DMS 273 (cell line): ENCODE measurements at regions not wholly inside any gene's neighbourhood (a gene's known extent, or its start where the extent isn't known, plus 50 kb on each side); places are given as distances from the start of the nearest gene placed in this dataset.
"Not testable (repeated sequence)": the region's sequence is repeated elsewhere in the genome, so short reads cannot be mapped to it uniquely, and the experiment has no call there.

ENCODE experiments used
- DNase-seq: peaks from one replicate; lab custom pipeline; 2025; ENCODE audit not compliant: unreplicated experiment; lab: John Stamatoyannopoulos, UW

DNA sequence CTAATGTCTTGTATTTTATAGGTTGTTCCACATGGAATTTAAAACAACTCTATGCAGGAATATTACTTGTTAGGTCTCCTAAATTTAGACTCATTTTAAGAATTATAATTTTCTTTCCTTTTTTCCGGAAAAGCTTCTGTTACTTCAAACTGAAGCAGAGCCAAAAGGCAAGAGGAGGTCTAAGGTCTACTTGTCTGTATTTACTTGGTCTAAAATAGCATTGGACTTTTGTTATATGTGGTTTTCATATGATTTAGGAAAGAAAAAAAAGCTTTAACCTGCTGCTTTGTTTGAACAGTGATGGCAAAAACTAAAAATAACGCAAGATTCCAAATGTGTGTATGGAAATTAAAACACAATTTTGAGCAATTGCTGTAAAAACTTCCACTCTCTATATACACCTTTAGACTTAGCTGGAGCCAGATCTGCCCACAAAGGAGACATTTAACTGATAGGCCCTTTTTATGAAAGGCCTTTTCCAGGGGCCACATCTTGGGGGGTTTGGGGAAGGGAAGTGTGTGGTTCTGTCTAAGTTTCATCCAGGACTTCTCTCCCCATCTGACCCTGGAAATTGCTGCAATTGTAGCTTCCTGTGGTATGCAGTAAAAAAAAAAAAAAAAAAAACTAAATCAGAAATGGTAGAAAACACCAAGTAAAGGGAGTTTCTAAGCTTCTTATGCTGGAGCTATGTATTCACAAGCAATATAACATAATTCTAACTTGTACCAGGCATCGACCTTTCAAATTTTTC lies 307.7 kb upstream of the MEF2C start:
- DNase-seq = no peak

- no peak for DNase-seq
These were observed 305.0 kb upstream of the MEF2C start for GRCh38 chr5:89187883-89188465.

DNA sequence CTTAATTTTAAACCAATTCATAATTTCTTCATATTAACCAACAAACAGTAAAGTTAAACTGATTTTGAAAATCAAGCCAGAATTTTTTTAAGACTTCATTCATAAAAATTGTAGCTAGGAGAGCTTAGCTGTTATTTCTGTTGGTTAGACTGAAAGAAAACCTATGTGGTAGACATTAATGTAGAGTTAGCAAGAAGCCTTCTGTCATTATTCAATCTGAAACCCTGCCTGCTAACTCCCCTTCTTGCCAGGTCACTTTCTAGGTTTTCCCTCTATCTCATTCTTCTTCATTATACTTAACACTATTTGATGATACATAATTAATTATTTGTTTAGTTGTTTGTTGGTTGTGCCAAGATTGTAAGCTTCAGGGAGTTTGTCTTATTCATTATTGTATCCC lies 304.3 kb upstream of the MEF2C start:
- DNase-seq = no peak

DNA sequence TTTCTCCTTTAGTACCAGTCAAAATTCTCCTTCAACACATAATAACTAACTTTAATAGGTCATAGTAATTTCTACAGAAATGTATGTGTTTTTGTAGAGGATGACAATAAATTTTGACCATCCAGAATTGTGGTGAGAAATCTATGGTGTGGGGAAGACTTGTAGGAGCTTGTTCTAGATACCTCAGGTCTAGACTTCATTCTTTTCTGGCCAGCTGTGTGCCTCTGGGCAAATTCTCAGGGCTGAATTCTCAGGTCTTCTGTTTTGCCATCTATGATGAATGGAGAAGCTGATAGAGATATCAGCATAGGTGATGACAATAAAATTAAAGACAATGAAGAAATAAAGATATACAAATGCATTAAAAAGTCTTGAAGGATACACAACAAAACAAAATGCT lies 298.6 kb upstream of the MEF2C start:
- DNase-seq = no peak

DNA sequence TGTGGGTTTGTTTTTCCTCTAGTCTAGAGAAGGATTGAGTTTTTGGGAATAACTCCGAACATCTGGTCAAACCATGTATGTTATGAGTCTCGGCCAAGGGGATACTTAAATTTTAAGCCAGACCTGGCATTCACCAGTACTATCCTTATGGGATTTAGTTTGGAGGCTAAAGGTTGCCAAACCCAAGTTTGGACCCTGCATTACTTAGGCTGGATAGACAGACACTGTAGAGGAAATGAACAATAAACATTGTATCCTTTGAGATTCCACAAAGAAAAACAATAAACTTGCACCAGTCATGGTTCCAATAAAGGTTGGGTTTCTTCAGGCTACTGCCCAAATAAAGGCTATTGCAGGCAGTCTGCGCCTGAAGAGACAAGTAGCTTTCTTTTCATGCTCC lies 296.7 kb upstream of the MEF2C start:
- no peak for DNase-seq

GRCh38 chr5:89178541-89178940 lies 295.6 kb upstream of the MEF2C start:
- no peak for DNase-seq

DNA sequence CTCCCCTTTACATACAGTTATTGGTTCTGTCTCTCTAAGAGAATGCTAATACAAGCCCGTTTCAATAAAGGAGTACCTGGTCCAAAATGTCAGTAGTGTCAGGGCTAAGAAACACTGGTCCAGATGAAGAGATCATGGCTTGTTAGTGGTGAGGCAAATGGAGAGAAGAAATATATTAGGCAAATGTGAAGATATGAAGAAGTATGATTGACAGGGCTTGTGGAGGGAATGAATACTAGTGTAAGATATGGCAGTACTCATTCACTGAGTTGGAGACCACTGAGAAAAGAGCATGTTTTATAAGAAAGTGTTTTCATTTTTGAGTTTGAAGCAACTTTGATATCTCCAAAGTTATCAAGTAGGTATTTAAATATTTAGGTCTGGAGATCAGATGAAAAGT lies 290.5 kb upstream of the MEF2C start:
- no peak for DNase-seq

DNA sequence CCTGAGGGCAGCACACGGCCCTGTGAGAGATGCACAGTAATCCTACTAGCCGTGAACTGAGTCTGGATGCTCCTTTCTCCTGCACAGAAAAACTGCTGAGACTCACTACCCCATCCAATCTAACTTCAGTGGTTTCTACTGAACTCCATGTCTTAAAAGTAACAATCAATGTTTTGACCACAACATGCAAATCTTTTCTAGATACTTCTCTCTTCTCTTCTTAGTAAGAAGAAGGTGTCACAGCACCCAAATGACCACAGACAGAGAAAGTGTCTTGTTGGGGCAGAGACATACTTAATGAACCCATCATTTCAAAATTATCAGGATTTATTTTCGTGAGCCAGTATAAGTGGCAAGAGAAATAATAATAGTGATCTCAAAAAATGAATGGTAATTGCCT lies 285.8 kb upstream of the MEF2C start:
- DNase-seq = no peak

- not testable (repeated sequence) for DNase-seq
These were observed 281.7 kb upstream of the MEF2C start for GRCh38 chr5:89164703-89165102.

GRCh38 chr5:89156226-89156625 lies 273.2 kb upstream of the MEF2C start:
- no peak for DNase-seq

- DNase-seq = no peak
These were observed 264.0 kb upstream of the MEF2C start for GRCh38 chr5:89147031-89147430.

GRCh38 chr5:89137148-89137547 lies 254.2 kb upstream of the MEF2C start:
- no peak for DNase-seq

DNA sequence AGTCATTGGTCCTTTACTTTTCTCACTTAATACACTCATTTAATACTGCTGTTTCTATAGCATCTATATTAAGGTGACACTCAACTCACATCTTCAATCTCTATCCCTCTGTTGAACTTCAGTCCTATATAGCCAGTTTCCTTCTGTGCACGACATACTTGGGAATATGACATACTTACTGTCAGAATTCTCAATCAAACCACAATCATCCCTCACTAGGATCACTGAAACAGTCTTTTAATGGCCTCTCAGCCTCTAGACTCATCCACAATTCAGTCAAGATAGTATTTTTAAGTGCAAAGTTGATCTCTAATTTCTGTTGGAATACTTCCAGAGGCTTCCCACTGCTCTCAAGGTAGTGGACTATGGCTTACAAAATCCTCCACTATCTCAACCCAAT lies 251.0 kb upstream of the MEF2C start:
- no peak for DNase-seq

- no peak for DNase-seq
These were observed 250.1 kb upstream of the MEF2C start for GRCh38 chr5:89133129-89133528.

DNA sequence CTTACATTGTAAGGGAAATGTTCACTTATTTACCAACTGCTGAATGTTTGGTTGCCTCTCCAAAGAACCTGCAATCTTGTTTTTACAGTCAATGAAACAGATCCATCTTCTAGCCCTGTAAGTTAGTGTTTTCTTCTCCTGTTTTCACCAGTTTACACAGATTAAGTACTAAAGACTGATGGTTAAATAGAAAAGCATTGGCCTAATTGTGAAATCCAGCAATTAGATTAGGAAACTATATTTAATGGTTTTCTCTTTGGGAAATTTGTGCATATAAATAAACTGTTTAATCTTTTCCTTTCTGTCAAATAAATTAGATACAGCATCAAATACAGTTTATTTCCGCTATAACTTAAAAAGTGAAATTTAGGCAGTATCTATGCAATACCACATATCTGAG lies 247.9 kb upstream of the MEF2C start:
- DNase-seq = no peak

DNA sequence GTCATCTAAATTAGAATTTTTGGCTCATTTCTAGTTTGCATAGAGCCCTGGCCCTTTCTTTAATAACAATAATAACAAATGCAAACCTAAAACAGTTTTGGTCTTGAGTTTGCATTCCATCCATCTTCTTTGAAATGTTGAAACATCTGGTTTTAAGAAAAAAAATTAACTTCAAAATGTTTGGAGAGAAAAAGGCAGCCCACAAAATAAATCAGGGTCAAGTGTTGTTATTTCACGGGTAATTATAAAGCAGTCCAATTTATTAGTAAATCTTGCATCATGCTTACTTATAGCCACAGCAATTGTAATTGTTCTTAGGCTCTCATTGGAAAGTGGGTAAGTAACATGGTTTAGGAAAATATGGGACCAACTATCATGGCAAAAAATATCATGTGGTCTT lies 247.0 kb upstream of the MEF2C start:
- DNase-seq = no peak

GRCh38 chr5:89128906-89129625 lies 246.1 kb upstream of the MEF2C start:
- no peak for DNase-seq

DNA sequence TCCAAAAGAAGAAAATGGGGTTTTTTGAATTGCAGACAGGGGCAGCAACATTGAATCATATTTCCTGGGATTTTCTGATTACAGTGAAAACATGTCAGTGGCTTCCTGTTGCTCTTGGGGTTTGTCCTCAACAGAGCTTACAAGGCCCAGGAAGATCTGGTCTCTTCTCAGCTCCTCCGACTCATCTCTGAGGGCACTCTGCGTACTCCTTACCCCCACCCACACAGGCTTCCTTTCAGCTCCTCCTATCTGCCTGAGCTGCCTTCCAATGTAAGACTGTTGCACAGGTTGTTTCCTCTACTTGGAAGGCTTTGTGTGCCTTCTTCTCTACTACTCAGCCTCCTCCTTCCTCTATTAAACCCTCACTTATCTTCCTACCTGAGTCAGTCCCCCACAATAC lies 245.1 kb upstream of the MEF2C start:
- DNase-seq = no peak

DNA sequence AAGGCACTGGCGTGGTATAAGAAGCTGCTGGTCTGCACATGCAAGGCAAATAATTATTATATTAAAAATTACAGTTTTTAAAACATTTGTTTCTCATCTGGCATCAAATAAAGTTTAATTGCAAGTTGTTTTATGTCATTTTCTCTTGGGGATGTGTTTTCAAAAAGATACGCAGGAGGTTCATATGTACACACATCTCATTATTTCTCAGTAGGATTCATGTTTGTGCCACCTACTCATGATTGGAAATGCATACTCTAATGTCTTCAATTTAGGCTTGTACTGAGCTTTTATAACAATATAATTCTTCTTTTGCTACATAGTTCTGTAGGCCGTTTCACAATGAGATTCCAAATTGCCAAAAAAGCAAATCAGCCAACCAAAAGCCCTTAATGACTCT lies 244.2 kb upstream of the MEF2C start:
- no peak for DNase-seq

- no peak for DNase-seq
These were observed 242.4 kb upstream of the MEF2C start for GRCh38 chr5:89125372-89125771.

DNA sequence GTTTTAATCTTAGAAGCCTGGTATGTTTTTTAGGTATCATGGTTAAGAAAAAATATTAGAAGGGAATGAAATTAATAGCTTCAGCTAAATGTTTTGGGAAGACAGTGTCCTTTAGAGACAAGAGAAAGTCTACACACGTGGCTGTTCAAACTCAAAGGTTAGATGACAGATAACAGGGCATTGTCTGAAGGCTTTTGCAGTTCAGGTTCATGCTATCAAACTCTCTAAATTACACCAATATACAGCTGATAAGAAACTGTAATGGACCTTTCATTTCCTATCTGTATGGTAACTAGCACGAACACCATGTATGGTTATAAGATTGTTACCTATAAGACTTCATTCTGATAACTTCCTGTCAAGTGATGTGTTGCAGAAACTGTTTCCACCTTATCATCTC lies 240.6 kb upstream of the MEF2C start:
- no peak for DNase-seq

DNA sequence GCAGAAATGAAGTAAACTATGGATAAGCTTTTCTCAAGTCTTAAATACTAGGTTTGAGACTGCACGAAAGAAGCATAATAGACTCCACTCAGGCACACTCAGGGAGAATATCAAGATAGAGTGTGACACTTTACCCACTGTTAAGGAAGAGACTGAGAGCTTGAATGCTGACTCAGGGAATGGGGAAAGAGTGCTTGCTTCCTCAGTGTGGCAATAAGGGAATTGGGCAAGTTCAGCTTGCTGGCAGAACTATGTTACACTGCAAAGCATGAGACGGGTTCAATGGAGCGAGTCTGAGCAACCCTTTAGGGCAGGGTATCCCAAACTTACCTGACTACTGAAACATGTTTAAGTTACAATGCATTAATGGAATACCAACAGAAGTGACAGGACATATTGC lies 237.7 kb upstream of the MEF2C start:
- no peak for DNase-seq
